ENCODE measurements at regions not wholly inside any gene's neighbourhood (a gene's known extent, or its start where the extent isn't known, plus 50 kb on each side); places are given as distances from the start of the nearest gene placed in this dataset.

DNA sequence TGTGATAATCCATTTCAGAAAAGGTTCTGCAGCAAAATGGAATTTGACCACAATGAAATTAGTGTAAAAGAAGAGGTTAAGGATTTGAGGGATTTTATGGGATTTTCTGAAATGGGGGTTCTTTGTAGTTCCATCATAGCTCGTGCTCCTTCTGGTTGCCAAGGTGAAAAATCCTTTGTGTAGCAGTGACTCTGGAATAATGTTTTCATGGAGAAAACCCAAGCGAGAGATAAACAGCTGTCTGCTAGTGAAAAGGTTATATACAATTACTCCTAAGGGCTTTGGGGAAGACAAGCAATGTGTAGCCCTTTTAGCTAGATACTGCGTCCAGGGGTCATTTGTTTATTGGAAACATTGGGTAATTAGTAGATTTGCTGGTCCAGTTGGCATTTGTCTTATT lies 453.2 kb upstream of the DEPDC1 start:
- no peak for ATAC-seq
- ChIA-PET CTCF (no interaction called here), POLR2A (no interaction called here)
- Histone ChIP-seq H3K4me1 (no peaks in the 10 kb centered on the region), H3K9me3 (no peaks in the 10 kb centered on the region), H3K4me3 (no peak overlapping the region), H3K4me2 (no peak overlapping the region), H3K27ac (no peak overlapping the region)
- FAIRE-seq: no peak
- TF ChIP-seq KDM1A (IDR thresholded peaks at IDR 0.05; ENCODE audit: low read depth) (no peak), BHLHE40 (IDR thresholded peaks at IDR 0.05; ENCODE audit: low read depth, low read length) (no peak), ZC3H11A (IDR thresholded peaks at IDR 0.05) (no peak), RNF2 (IDR thresholded peaks at IDR 0.05; ENCODE audit: borderline replicate concordance, low read depth) (no peak), HOXB5 (CRISPR knock-in tag; IDR thresholded peaks at IDR 0.05) (no peak), HDAC2 (IDR thresholded peaks at IDR 0.05) (no peak), MAFK (IDR thresholded peaks at IDR 0.05; ENCODE audit: partially characterized antibody) (no peak), JUN (IDR thresholded peaks at IDR 0.05) (no peak), RAD21 (conservative IDR thresholded peaks at IDR 0.05 in 1 of 2, IDR thresholded peaks at IDR 0.05 in 1 of 2) (no peak), PHF8 (IDR thresholded peaks at IDR 0.05; ENCODE audit: borderline replicate concordance, low read depth) (no peak)
- TF ChIP-seq, protein P1, sequence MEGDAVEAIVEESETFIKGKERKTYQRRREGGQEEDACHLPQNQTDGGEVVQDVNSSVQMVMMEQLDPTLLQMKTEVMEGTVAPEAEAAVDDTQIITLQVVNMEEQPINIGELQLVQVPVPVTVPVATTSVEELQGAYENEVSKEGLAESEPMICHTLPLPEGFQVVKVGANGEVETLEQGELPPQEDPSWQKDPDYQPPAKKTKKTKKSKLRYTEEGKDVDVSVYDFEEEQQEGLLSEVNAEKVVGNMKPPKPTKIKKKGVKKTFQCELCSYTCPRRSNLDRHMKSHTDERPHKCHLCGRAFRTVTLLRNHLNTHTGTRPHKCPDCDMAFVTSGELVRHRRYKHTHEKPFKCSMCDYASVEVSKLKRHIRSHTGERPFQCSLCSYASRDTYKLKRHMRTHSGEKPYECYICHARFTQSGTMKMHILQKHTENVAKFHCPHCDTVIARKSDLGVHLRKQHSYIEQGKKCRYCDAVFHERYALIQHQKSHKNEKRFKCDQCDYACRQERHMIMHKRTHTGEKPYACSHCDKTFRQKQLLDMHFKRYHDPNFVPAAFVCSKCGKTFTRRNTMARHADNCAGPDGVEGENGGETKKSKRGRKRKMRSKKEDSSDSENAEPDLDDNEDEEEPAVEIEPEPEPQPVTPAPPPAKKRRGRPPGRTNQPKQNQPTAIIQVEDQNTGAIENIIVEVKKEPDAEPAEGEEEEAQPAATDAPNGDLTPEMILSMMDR (IDR thresholded peaks at IDR 0.05): no peak
- TF ChIP-seq, protein P2, sequence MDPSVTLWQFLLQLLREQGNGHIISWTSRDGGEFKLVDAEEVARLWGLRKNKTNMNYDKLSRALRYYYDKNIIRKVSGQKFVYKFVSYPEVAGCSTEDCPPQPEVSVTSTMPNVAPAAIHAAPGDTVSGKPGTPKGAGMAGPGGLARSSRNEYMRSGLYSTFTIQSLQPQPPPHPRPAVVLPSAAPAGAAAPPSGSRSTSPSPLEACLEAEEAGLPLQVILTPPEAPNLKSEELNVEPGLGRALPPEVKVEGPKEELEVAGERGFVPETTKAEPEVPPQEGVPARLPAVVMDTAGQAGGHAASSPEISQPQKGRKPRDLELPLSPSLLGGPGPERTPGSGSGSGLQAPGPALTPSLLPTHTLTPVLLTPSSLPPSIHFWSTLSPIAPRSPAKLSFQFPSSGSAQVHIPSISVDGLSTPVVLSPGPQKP (IDR thresholded peaks at IDR 0.05; ENCODE audit: low read depth, low read length): no peak
- TF ChIP-seq, protein P3, sequence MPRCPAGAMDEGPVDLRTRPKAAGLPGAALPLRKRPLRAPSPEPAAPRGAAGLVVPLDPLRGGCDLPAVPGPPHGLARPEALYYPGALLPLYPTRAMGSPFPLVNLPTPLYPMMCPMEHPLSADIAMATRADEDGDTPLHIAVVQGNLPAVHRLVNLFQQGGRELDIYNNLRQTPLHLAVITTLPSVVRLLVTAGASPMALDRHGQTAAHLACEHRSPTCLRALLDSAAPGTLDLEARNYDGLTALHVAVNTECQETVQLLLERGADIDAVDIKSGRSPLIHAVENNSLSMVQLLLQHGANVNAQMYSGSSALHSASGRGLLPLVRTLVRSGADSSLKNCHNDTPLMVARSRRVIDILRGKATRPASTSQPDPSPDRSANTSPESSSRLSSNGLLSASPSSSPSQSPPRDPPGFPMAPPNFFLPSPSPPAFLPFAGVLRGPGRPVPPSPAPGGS (IDR thresholded peaks at IDR 0.05): no peak
- no peak for DNase-seq (ENCODE audit: low read depth in 1 of 2, low spot score in 1 of 2)
- WGBS (ENCODE audit: missing lambda C conversion rate): 3% methylated on average over 3 of the region's 3 CpGs

DNA sequence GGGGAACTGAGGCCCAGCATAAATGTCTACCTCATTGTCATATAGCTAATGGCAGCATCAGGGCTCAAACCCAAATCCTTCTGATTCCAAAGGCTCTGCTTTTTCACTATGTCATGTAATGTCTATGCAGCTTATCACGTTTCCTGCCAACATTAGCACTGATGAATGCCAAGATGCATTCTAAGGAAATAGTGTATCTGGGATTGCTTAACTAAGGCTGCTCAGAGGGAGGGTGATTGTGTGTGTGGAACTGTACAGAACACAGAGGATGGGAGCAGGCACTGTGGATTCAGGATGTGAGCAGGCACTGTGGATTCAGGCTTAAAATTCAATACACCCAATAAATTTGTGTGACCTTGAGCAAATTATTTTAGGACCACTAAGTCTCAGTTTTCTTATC lies 456.4 kb upstream of the DEPDC1 start:
- no peak overlapping the region for H3K4me3 ChIP-seq
- FAIRE-seq: no peak
- no peak overlapping the region for H3K27ac ChIP-seq
- 0% methylated on average over 1 of the region's 1 CpG for WGBS (ENCODE audit: missing lambda C conversion rate)
- H3K4me1 ChIP-seq: no peaks in the 10 kb centered on the region
- DNase-seq (ENCODE audit: low read depth in 1 of 2, low spot score in 1 of 2): no peak
- POLR2A ChIA-PET: no interaction called here
- H3K9me3 ChIP-seq: no peaks in the 10 kb centered on the region
- H3K4me2 ChIP-seq: no peak overlapping the region
- CTCF ChIA-PET: no interaction called here
- no peak for ATAC-seq
- TF ChIP-seq FOXS1 (CRISPR knock-in tag; IDR thresholded peaks at IDR 0.05): no peak
- no peak for TF ChIP-seq KDM5A (IDR thresholded peaks at IDR 0.05)
- TF ChIP-seq FOSL2 (IDR thresholded peaks at IDR 0.05): no peak
- TF ChIP-seq FOSL2 (CRISPR knock-in tag; IDR thresholded peaks at IDR 0.05): no peak
- TF ChIP-seq, protein P4, sequence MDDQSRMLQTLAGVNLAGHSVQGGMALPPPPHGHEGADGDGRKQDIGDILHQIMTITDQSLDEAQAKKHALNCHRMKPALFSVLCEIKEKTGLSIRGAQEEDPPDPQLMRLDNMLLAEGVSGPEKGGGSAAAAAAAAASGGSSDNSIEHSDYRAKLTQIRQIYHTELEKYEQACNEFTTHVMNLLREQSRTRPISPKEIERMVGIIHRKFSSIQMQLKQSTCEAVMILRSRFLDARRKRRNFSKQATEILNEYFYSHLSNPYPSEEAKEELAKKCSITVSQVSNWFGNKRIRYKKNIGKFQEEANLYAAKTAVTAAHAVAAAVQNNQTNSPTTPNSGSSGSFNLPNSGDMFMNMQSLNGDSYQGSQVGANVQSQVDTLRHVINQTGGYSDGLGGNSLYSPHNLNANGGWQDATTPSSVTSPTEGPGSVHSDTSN (IDR thresholded peaks at IDR 0.05): no peak
- no peak for TF ChIP-seq GATA3 (IDR thresholded peaks at IDR 0.05; ENCODE audit: borderline replicate concordance)
- TF ChIP-seq NFE2L2 (conservative IDR thresholded peaks at IDR 0.05; ENCODE audit: low read length): no peak
- TF ChIP-seq HOXB13 (CRISPR knock-in tag; IDR thresholded peaks at IDR 0.05; ENCODE audit: low read depth): no peak
- no peak for TF ChIP-seq BHLHE40 (IDR thresholded peaks at IDR 0.05; ENCODE audit: low read depth, low read length)
- no peak for TF ChIP-seq ZNF302 (CRISPR knock-in tag; IDR thresholded peaks at IDR 0.05)
- TF ChIP-seq, protein P5, sequence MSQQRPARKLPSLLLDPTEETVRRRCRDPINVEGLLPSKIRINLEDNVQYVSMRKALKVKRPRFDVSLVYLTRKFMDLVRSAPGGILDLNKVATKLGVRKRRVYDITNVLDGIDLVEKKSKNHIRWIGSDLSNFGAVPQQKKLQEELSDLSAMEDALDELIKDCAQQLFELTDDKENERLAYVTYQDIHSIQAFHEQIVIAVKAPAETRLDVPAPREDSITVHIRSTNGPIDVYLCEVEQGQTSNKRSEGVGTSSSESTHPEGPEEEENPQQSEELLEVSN (IDR thresholded peaks at IDR 0.05; ENCODE audit: borderline replicate concordance, low read depth): no peak
- TF ChIP-seq RARB (CRISPR knock-in tag; IDR thresholded peaks at IDR 0.05): no peak
- no peak for TF ChIP-seq EHF (CRISPR knock-in tag; IDR thresholded peaks at IDR 0.05)
- TF ChIP-seq ZFP36 (IDR thresholded peaks at IDR 0.05; ENCODE audit: borderline replicate concordance, partially characterized antibody): no peak
- no peak for TF ChIP-seq TFCP2L1 (CRISPR knock-in tag; IDR thresholded peaks at IDR 0.05)
- no peak for TF ChIP-seq CBX8 (IDR thresholded peaks at IDR 0.05)
- no peak for TF ChIP-seq RCOR1 (IDR thresholded peaks at IDR 0.05; ENCODE audit: low read depth, low read length)
- TF ChIP-seq JUN (IDR thresholded peaks at IDR 0.05): no peak
- no peak for TF ChIP-seq ZSCAN20 (CRISPR knock-in tag; IDR thresholded peaks at IDR 0.05)
- TF ChIP-seq CEBPB (IDR thresholded peaks at IDR 0.05): no peak

Measured in A549 (cell line).